ENCODE measurements at regions not wholly inside any gene's neighbourhood (a gene's known extent, or its start where the extent isn't known, plus 50 kb on each side); places are given as distances from the start of the nearest gene placed in this dataset.

DNA sequence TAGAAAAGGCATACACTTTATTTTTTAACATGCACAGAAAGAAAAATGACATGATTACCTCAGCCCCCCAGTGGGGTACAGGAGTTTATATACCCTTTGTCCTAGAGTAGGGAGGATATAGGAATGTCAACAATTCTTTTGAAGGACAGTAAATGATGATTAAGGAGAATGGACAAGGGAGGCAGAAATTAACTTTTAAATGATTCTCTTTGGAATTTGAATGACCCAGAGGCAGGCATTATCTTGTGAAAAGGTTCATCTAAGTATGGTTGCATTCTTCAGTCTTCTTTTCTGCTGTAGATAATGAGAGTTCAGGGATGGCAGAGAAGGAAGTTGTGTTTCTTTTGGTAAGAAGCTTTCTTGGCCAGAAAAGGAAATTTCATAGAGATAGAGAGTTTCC lies 971.3 kb downstream of the CNTNAP5 start:
- no peaks in the 10 kb centered on the region for H3K36me3 ChIP-seq (ENCODE audit: low read depth, low read length)
- no peaks in the 10 kb centered on the region for H3K9me2 ChIP-seq (replicated peaks; ENCODE audit: low read length)
- no peaks in the 10 kb centered on the region for H3K79me2 ChIP-seq (ENCODE audit: low read length)
- H4K20me1 ChIP-seq (ENCODE audit: low read length) = no peaks in the 10 kb centered on the region
- H3K27me3 ChIP-seq (ENCODE audit: low read length) = no peaks in the 10 kb centered on the region
- ChIA-PET POLR2A (ENCODE audit: unreplicated experiment) (no interaction called here), CTCF (no interaction called here)
- DNase-seq (no peak), ATAC-seq (no peak)
- H3K27ac ChIP-seq (ENCODE audit: low read length) = no peak overlapping the region
- no peak for TF ChIP-seq EZH2 (IDR thresholded peaks at IDR 0.05; ENCODE audit: low read length, unreplicated experiment)
- no peak for TF ChIP-seq EZH2phosphoT487 (IDR thresholded peaks at IDR 0.05; ENCODE audit: borderline replicate concordance, low read length)
- TF ChIP-seq, protein P1, sequence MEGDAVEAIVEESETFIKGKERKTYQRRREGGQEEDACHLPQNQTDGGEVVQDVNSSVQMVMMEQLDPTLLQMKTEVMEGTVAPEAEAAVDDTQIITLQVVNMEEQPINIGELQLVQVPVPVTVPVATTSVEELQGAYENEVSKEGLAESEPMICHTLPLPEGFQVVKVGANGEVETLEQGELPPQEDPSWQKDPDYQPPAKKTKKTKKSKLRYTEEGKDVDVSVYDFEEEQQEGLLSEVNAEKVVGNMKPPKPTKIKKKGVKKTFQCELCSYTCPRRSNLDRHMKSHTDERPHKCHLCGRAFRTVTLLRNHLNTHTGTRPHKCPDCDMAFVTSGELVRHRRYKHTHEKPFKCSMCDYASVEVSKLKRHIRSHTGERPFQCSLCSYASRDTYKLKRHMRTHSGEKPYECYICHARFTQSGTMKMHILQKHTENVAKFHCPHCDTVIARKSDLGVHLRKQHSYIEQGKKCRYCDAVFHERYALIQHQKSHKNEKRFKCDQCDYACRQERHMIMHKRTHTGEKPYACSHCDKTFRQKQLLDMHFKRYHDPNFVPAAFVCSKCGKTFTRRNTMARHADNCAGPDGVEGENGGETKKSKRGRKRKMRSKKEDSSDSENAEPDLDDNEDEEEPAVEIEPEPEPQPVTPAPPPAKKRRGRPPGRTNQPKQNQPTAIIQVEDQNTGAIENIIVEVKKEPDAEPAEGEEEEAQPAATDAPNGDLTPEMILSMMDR (conservative IDR thresholded peaks at IDR 0.05; ENCODE audit: low read depth, low read length) = no peak
- H3F3A ChIP-seq (ENCODE audit: low read length, unreplicated experiment) = no peaks in the 10 kb centered on the region
- no peak overlapping the region for H2AFZ ChIP-seq (ENCODE audit: low read length)
- intact Hi-C loops (cut with micrococcal nuclease) = no loop called here
- no peaks in the 10 kb centered on the region for H3K9me3 ChIP-seq (ENCODE audit: low read length)
- no peak overlapping the region for H3K9ac ChIP-seq (ENCODE audit: low read length)
- BruUV-seq (replicated peaks) = no TSS peak
- no peaks in the 10 kb centered on the region for H3K4me1 ChIP-seq (ENCODE audit: insufficient read depth, low read length)
- H3K4me3 ChIP-seq (ENCODE audit: low read length) = no peak overlapping the region
- no peak overlapping the region for H3K4me2 ChIP-seq (ENCODE audit: low read length)

DNA sequence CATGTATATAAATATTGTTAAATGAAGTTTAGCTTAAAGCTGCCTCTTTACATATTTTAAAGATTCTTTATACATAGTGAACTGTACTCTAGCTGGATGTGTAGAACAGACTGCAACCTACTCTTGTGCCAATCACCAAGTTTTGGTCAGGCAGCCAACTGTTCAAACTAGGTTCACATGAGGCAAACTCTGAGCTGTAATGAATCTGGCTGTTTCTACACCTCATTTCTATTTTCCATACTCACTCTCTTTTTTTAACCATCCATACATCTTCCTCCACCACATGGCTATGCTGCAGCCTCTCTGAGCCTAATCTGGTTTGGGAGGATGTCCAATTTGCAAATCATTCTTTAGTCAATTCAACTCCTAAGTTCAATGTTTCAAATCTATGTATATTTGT lies 974.8 kb downstream of the CNTNAP5 start:
- intact Hi-C loops (cut with micrococcal nuclease) = no loop called here
- no peaks in the 10 kb centered on the region for H3K36me3 ChIP-seq (ENCODE audit: low read depth, low read length)
- TF ChIP-seq, protein P1 (conservative IDR thresholded peaks at IDR 0.05; ENCODE audit: low read depth, low read length) = no peak
- TF ChIP-seq EZH2phosphoT487 (IDR thresholded peaks at IDR 0.05; ENCODE audit: borderline replicate concordance, low read length) (no peak), EZH2 (IDR thresholded peaks at IDR 0.05; ENCODE audit: low read length, unreplicated experiment) (no peak)
- POLR2A ChIA-PET (ENCODE audit: unreplicated experiment) = no interaction called here
- no peak for ATAC-seq
- BruUV-seq (replicated peaks) = no TSS peak
- no peak overlapping the region for H3K4me3 ChIP-seq (ENCODE audit: low read length)
- H3K27me3 ChIP-seq (ENCODE audit: low read length) = no peaks in the 10 kb centered on the region
- H3K9me2 ChIP-seq (replicated peaks; ENCODE audit: low read length) = no peaks in the 10 kb centered on the region
- no peaks in the 10 kb centered on the region for H3F3A ChIP-seq (ENCODE audit: low read length, unreplicated experiment)
- H3K79me2 ChIP-seq (ENCODE audit: low read length) = no peaks in the 10 kb centered on the region
- DNase-seq = no peak
- no peak overlapping the region for H3K4me2 ChIP-seq (ENCODE audit: low read length)
- H3K27ac ChIP-seq (ENCODE audit: low read length) = no peak overlapping the region
- no peak overlapping the region for H2AFZ ChIP-seq (ENCODE audit: low read length)
- H3K9me3 ChIP-seq (ENCODE audit: low read length) = no peaks in the 10 kb centered on the region
- CTCF ChIA-PET = no interaction called here
- no peak overlapping the region for H3K9ac ChIP-seq (ENCODE audit: low read length)
- no peaks in the 10 kb centered on the region for H3K4me1 ChIP-seq (ENCODE audit: insufficient read depth, low read length)
- no peaks in the 10 kb centered on the region for H4K20me1 ChIP-seq (ENCODE audit: low read length)

DNA sequence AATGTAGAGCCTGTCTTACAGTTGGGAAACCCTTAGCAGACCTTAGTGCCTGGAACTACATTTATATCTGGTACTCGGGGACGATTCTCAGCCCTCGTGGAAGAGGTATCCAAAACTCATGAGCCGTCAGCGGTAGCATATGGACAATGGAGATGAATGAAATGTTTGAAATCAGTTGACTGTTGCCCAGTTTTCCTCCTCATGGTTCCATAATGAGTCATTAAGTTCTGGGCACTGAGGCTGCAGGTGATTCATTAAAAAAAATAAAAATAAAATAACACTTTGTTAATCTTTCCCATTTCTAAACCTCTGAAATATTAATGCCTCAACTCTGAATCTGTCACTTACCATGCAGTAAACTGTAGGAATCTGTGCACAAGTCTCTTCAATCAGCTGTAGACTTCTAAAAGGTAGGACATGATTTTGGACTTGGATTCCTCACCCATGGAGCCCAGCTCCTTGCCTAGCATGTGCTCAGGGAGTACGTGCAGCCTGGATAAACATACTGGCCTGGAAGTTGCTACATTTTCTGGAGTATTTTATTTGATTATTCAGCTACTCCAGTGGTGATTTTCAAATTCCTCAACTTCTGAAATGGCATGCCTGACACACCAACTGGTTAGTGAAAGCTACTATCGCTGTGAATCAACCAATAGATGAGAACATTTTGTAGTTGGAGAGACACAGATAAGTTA lies 979.2 kb downstream of the CNTNAP5 start:
- no peak overlapping the region for H3K4me2 ChIP-seq (ENCODE audit: low read length)
- H3K4me3 ChIP-seq (ENCODE audit: low read length) = no peak overlapping the region
- H3K27me3 ChIP-seq (ENCODE audit: low read length) = no peaks in the 10 kb centered on the region
- H3K9ac ChIP-seq (ENCODE audit: low read length) = no peak overlapping the region
- ChIA-PET POLR2A (ENCODE audit: unreplicated experiment) (no interaction called here), CTCF (no interaction called here)
- no peaks in the 10 kb centered on the region for H3K9me3 ChIP-seq (ENCODE audit: low read length)
- no peaks in the 10 kb centered on the region for H4K20me1 ChIP-seq (ENCODE audit: low read length)
- DNase-seq (no peak), ATAC-seq (no peak)
- BruUV-seq (replicated peaks) = no TSS peak
- H3K9me2 ChIP-seq (replicated peaks; ENCODE audit: low read length) = no peaks in the 10 kb centered on the region
- H3K36me3 ChIP-seq (ENCODE audit: low read depth, low read length) = no peaks in the 10 kb centered on the region
- H3F3A ChIP-seq (ENCODE audit: low read length, unreplicated experiment) = no peaks in the 10 kb centered on the region
- no peaks in the 10 kb centered on the region for H3K79me2 ChIP-seq (ENCODE audit: low read length)
- H2AFZ ChIP-seq (ENCODE audit: low read length) = no peak overlapping the region
- H3K4me1 ChIP-seq (ENCODE audit: insufficient read depth, low read length) = no peaks in the 10 kb centered on the region
- intact Hi-C loops (cut with micrococcal nuclease) = no loop called here
- TF ChIP-seq EZH2 (IDR thresholded peaks at IDR 0.05; ENCODE audit: low read length, unreplicated experiment) (no peak), EZH2phosphoT487 (IDR thresholded peaks at IDR 0.05; ENCODE audit: borderline replicate concordance, low read length) (no peak)
- TF ChIP-seq, protein P1 (conservative IDR thresholded peaks at IDR 0.05; ENCODE audit: low read depth, low read length) = no peak
- no peak overlapping the region for H3K27ac ChIP-seq (ENCODE audit: low read length)
